HepG2 (cell line): ENCODE measurements at regions not wholly inside any gene's neighbourhood (a gene's known extent, or its start where the extent isn't known, plus 50 kb on each side); places are given as distances from the start of the nearest gene placed in this dataset.

Experiments
- ATRX ChIP-seq: sonication (generic); formaldehyde crosslinking; IDR thresholded peaks from 2 replicates; pipeline ENCODE4 v1.4.0; 2020; ENCODE audit warnings: missing genetic modification reagents, borderline replicate concordance
- PHF5A ChIP-seq: IDR thresholded peaks from one replicate; pipeline ENCODE4 v1.6.1; 2018; ENCODE audit warnings: low read depth, missing genetic modification reagents; ENCODE audit not compliant: unreplicated experiment
- SUZ12 ChIP-seq: fragments of 150-350 bp; IDR thresholded peaks from 2 replicates; pipeline ENCODE4 v1.6.1; 2014; ENCODE audit warnings: low read depth, low read length
- TCF7L2 ChIP-seq: IDR thresholded peaks from 2 replicates; pipeline ENCODE4 v1.6.1; 2011; ENCODE audit warnings: mild to moderate bottlenecking, low read depth, low read length, moderate library complexity
- ZEB1 ChIP-seq: IDR thresholded peaks from 2 replicates; pipeline ENCODE4 v1.6.1; 2012; ENCODE audit warnings: mild to moderate bottlenecking, low read depth, inconsistent platforms; ENCODE audit not compliant: insufficient replicate concordance
- ZHX2 ChIP-seq, 2 experiments: sonication (generic) in 1 of 2; formaldehyde crosslinking in 1 of 2; IDR thresholded peaks; 2 replicates each; pipeline versions ENCODE4 v1.6.1 to v1.9.0; 2014 to 2022; ENCODE audit warnings: antibody characterized with exemption in 1 of 2, borderline replicate concordance in 1 of 2, inconsistent platforms in 1 of 2, low read depth in 1 of 2, missing genetic modification reagents in 1 of 2
- ZNF329 ChIP-seq: sonication (generic); formaldehyde crosslinking; IDR thresholded peaks from 2 replicates; pipeline ENCODE4 v1.9.0; 2021; ENCODE audit warnings: low read depth, mild to moderate bottlenecking, missing genetic modification reagents
- ZNF605 ChIP-seq: sonication (generic); formaldehyde crosslinking; IDR thresholded peaks from 2 replicates; pipeline ENCODE4 v1.8.0; 2022; ENCODE audit warnings: mild to moderate bottlenecking, missing genetic modification reagents
- ZNF646 ChIP-seq: sonication (generic); formaldehyde crosslinking; IDR thresholded peaks from 2 replicates; pipeline ENCODE4 v1.9.0; 2021; ENCODE audit warnings: mild to moderate bottlenecking, missing genetic modification reagents
- ZNF704 ChIP-seq: sonication (generic); formaldehyde crosslinking; IDR thresholded peaks from 2 replicates; pipeline ENCODE4 v1.8.1; 2023; ENCODE audit warnings: mild to moderate bottlenecking, inconsistent platforms, moderate library complexity, missing genetic modification reagents, borderline replicate concordance
- ZNF768 ChIP-seq: sonication (generic); formaldehyde crosslinking; IDR thresholded peaks from 2 replicates; pipeline ENCODE4 v1.4.0; 2020; ENCODE audit warnings: missing genetic modification reagents

- TF ChIP-seq ZHX2 (IDR thresholded peaks at IDR 0.05; ENCODE audit: low read depth) (no peak), ZHX2 (CRISPR knock-in tag; IDR thresholded peaks at IDR 0.05; ENCODE audit: borderline replicate concordance) (no peak), ATRX (no peak), TCF7L2 (no peak), ZNF704 (CRISPR knock-in tag) (no peak), PHF5A (CRISPR knock-in tag) (no peak), SUZ12 (no peak), ZEB1 (no peak), ZNF605 (CRISPR knock-in tag) (no peak), ZNF646 (CRISPR knock-in tag) (no peak), ZNF329 (CRISPR knock-in tag) (no peak), ZNF768 (CRISPR knock-in tag) (no peak)
These were observed 249.5 kb downstream of the COG6 start (continued) for GRCh38 chr13:39904959-39905358.
